LoVo (cell line): ENCODE measurements at regions not wholly inside any gene's neighbourhood (a gene's known extent, or its start where the extent isn't known, plus 50 kb on each side); places are given as distances from the start of the nearest gene placed in this dataset.
A peak's percentile ranks its signal among the peaks of the same experiment; 100 is the strongest.
"Not testable (repeated sequence)": the region's sequence is repeated elsewhere in the genome, so short reads cannot be mapped to it uniquely, and the experiment has no call there.

Source experiments
- DNase-seq: peaks from one replicate; pipeline ENCODE4 v3.0.0-alpha.2; 2016; ENCODE audit warnings: low spot score

- DNase-seq: no peak
Measured at GRCh38 chr7:88614736-88615135, 144.8 kb upstream of the ZNF804B start.

GRCh38 chr7:88610942-88611341 lies 148.6 kb upstream of the ZNF804B start:
- no peak for DNase-seq

- no peak for DNase-seq
Measured at GRCh38 chr7:88600695-88601094, 158.8 kb upstream of the ZNF804B start.

- no peak for DNase-seq
Measured at GRCh38 chr7:88599528-88599927, 160.0 kb upstream of the ZNF804B start.

GRCh38 chr7:88597941-88598425 lies 161.5 kb upstream of the ZNF804B start:
- DNase-seq: no peak

- DNase-seq: no peak
Measured at GRCh38 chr7:88590963-88591362, 168.5 kb upstream of the ZNF804B start.

GRCh38 chr7:88589927-88590326 lies 169.6 kb upstream of the ZNF804B start:
- DNase-seq: no peak

GRCh38 chr7:88586890-88587289 lies 172.6 kb upstream of the ZNF804B start:
- DNase-seq: no peak

GRCh38 chr7:88586219-88586618 lies 173.3 kb upstream of the ZNF804B start:
- DNase-seq: no peak

- DNase-seq: no peak
Measured at GRCh38 chr7:88576720-88577119, 182.8 kb upstream of the ZNF804B start.

GRCh38 chr7:88566162-88566729 lies 193.3 kb upstream of the ZNF804B start:
- DNase-seq: no peak

- DNase-seq: no peak
Measured at GRCh38 chr7:88565401-88565800, 194.1 kb upstream of the ZNF804B start.

GRCh38 chr7:88556441-88556840 lies 203.1 kb upstream of the ZNF804B start:
- DNase-seq: not testable (repeated sequence)

- DNase-seq: not testable (repeated sequence)
Measured at GRCh38 chr7:88554847-88555246, 204.7 kb upstream of the ZNF804B start.

GRCh38 chr7:88548399-88548798 lies 211.1 kb upstream of the ZNF804B start:
- DNase-seq: no peak

GRCh38 chr7:88546808-88547207 lies 212.7 kb upstream of the ZNF804B start:
- peak; percentile 41 for DNase-seq

- no peak for DNase-seq
Measured at GRCh38 chr7:88545663-88546062, 213.8 kb upstream of the ZNF804B start.

- no peak for DNase-seq
Measured at GRCh38 chr7:88540012-88540411, 219.5 kb upstream of the ZNF804B start.

- DNase-seq: no peak
Measured at GRCh38 chr7:88539518-88539917, 220.0 kb upstream of the ZNF804B start.

- no peak for DNase-seq
Measured at GRCh38 chr7:88523645-88524044, 217.0 kb upstream of the STEAP4 start.

- no peak for DNase-seq
Measured at GRCh38 chr7:88522771-88523293, 216.1 kb upstream of the STEAP4 start.

- no peak for DNase-seq
Measured at GRCh38 chr7:88516429-88516828, 209.7 kb upstream of the STEAP4 start.

- DNase-seq: no peak
Measured at GRCh38 chr7:88515301-88515700, 208.6 kb upstream of the STEAP4 start.

- no peak for DNase-seq
Measured at GRCh38 chr7:88509341-88509740, 202.6 kb upstream of the STEAP4 start.
